Mesothelial cell of epicardium (in vitro differentiated cells): ENCODE measurements at regions not wholly inside any gene's neighbourhood (a gene's known extent, or its start where the extent isn't known, plus 50 kb on each side); places are given as distances from the start of the nearest gene placed in this dataset.

Source experiments
- DNase-seq, 2 experiments: peaks; one replicate each; pipeline ENCODE4 v3.0.0; 2021; ENCODE audit warnings: low spot score in 2 of 2; ENCODE audit not compliant: unreplicated experiment in 2 of 2
- H3K27ac Mint-ChIP-seq: 2 replicates; pipeline ENCODE4 v1.8.0; 2021; ENCODE audit warnings: mixed read lengths
- H3K27me3 Mint-ChIP-seq: 2 replicates; pipeline ENCODE4 v1.8.0; 2021; ENCODE audit warnings: low read depth, mixed read lengths
- H3K36me3 Mint-ChIP-seq: 2 replicates; pipeline ENCODE4 v1.8.0; 2021; ENCODE audit warnings: mixed read lengths
- H3K4me1 Mint-ChIP-seq: 2 replicates; pipeline ENCODE4 v1.8.0; 2021; ENCODE audit warnings: mixed read lengths
- H3K4me3 Mint-ChIP-seq: 2 replicates; pipeline ENCODE4 v1.8.0; 2021; ENCODE audit warnings: mild to moderate bottlenecking, moderate library complexity, mixed read lengths
- H3K9me3 Mint-ChIP-seq: 2 replicates; pipeline ENCODE4 v1.8.0; 2021; ENCODE audit warnings: mixed read lengths
- TF ChIP-seq, protein P1 (sequence below): fragments of 200-600 bp; sonication (generic); IDR thresholded peaks from one replicate; pipeline ENCODE4 v1.5.0; 2021; ENCODE audit warnings: antibody characterized with exemption; ENCODE audit not compliant: unreplicated experiment

DNA sequence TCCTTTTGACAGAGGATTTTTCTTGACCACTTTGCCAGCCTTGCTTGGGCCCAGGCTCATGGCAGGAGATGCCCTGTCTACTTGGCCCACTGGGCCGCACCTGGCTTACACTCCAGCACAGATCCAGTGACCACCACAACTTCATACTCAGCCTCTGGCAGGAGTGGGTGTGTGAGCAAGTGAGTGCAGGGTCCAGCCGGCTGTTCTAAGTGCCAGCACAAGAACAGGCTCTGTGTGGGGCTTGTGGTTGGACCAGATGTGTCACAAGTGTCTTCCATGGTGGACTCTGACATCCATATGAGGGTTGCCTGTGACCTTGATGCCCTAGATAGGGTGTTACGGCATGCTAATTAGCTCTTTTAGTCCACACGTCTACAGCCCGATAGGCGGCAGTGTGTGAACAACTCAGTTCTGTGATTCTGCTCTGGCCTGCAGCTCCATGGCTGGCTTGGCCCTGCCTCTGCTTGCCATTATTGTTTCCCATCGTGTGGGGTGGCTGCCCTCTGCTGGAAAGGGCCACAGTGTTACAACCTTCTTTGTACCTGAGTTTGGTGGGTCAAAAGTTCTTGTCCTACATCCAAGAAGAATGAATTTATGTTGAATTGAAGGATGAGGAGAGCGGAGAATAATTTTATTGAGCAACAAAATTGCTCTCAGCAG is 1089.1 kb downstream of the SLC6A15 start:
- DNase-seq: no peak
- TF ChIP-seq, protein P1, sequence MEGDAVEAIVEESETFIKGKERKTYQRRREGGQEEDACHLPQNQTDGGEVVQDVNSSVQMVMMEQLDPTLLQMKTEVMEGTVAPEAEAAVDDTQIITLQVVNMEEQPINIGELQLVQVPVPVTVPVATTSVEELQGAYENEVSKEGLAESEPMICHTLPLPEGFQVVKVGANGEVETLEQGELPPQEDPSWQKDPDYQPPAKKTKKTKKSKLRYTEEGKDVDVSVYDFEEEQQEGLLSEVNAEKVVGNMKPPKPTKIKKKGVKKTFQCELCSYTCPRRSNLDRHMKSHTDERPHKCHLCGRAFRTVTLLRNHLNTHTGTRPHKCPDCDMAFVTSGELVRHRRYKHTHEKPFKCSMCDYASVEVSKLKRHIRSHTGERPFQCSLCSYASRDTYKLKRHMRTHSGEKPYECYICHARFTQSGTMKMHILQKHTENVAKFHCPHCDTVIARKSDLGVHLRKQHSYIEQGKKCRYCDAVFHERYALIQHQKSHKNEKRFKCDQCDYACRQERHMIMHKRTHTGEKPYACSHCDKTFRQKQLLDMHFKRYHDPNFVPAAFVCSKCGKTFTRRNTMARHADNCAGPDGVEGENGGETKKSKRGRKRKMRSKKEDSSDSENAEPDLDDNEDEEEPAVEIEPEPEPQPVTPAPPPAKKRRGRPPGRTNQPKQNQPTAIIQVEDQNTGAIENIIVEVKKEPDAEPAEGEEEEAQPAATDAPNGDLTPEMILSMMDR: no peak
- H3K4me1 Mint-ChIP-seq: peaks cover 34% of the 10 kb centered on the region
- H3K4me3 Mint-ChIP-seq: no peak overlapping the region
- no peaks in the 10 kb centered on the region for H3K27me3 Mint-ChIP-seq
- peaks cover 19% of the 10 kb centered on the region for H3K9me3 Mint-ChIP-seq
- H3K36me3 Mint-ChIP-seq: peaks cover 4% of the 10 kb centered on the region
- H3K27ac Mint-ChIP-seq: no peak overlapping the region

DNA sequence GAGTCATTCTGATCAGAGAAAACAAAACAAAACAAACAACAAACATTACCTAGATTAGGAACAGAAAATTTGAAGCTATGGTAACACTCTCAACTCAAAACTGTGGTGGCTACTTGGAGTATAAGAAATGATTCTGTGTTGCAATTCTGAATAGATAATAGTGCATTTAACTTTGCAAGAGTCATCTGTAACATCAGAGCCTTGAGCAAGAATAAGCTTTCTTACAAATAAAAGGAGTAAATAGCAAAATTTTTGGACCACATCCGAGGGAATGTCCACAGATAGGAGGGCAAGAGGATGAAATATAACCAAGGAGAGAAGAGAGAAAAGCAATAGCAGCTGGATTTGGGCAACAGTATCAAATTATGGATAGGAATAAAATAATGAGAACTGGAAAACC is 1090.6 kb downstream of the SLC6A15 start:
- Mint-ChIP-seq H3K4me3 (no peak overlapping the region), H3K36me3 (peaks cover 4% of the 10 kb centered on the region), H3K27ac (no peak overlapping the region), H3K4me1 (peaks cover 37% of the 10 kb centered on the region), H3K27me3 (no peaks in the 10 kb centered on the region), H3K9me3 (peaks cover 19% of the 10 kb centered on the region)
- no peak for DNase-seq
- TF ChIP-seq, protein P1: no peak

DNA sequence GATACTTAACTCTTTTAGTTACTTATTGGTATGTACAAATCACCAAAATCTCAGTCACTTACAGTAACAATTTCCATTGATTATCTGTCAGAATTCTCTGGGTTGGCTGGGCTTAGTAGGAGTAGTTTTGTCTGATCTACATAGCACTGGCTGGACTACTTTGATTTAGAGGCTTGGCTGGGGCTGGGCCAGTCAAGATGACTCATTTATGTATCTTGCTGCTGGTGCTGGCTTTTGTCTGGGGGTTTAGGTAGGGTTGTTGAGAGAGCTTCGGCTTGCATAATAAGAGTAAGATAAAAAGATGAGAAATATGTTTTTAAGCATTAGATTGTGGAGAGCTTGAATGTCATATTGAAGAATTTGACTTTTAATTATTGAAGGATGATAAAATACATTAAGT is 1093.7 kb downstream of the SLC6A15 start:
- TF ChIP-seq, protein P1: no peak
- H3K4me1 Mint-ChIP-seq: peaks cover 37% of the 10 kb centered on the region
- DNase-seq: no peak
- no peaks in the 10 kb centered on the region for H3K27me3 Mint-ChIP-seq
- no peak overlapping the region for H3K4me3 Mint-ChIP-seq
- H3K27ac Mint-ChIP-seq: peak overlapping the region; percentile 51
- peaks cover 3% of the 10 kb centered on the region for H3K36me3 Mint-ChIP-seq
- peaks cover 3% of the 10 kb centered on the region for H3K9me3 Mint-ChIP-seq

DNA sequence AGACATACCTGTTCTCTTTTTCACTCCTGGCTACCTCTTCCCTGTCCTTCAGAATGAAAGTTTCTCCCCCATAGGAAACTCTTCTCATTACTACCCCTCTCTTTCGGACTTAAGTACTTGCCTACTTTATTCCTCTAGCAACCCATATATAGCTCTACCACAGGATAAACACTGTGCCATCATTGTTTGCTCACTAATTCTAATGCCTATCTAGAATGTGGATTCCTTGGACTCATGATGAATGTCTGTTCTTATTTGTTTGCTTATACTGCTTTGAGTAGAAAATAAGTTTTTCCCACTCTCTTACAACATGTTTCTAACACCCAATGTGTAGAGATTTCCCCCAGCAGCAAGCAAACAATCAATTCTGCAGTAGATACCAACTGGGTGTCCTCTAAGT is 1094.9 kb downstream of the SLC6A15 start:
- H3K4me3 Mint-ChIP-seq: no peak overlapping the region
- no peak for DNase-seq
- peaks cover 37% of the 10 kb centered on the region for H3K4me1 Mint-ChIP-seq
- H3K27ac Mint-ChIP-seq: no peak overlapping the region
- H3K27me3 Mint-ChIP-seq: no peaks in the 10 kb centered on the region
- no peaks in the 10 kb centered on the region for H3K9me3 Mint-ChIP-seq
- TF ChIP-seq, protein P1: no peak
- no peaks in the 10 kb centered on the region for H3K36me3 Mint-ChIP-seq

DNA sequence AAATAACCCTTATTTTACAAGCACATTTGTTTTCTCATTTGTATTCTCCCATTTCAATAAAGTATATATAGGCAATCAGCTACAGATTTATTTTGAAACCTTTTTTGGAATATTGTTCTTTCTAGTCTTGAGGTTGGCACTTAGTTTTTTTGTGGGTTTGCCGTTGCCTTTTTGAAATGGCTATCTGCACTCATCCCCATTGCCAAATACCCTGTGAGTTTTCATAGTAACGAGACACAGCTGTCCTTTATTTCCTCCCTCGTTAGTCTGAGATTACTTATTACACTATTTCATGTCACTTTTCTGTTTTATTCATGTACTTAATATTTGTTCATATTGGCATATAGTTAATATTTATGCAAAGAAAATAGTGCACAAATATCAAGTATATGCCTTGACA is 1104.0 kb downstream of the SLC6A15 start:
- TF ChIP-seq, protein P1: no peak
- peaks cover 3% of the 10 kb centered on the region for H3K9me3 Mint-ChIP-seq
- H3K27me3 Mint-ChIP-seq: no peaks in the 10 kb centered on the region
- H3K27ac Mint-ChIP-seq: no peak overlapping the region
- H3K4me3 Mint-ChIP-seq: no peak overlapping the region
- peaks cover 6% of the 10 kb centered on the region for H3K4me1 Mint-ChIP-seq
- DNase-seq: no peak
- no peaks in the 10 kb centered on the region for H3K36me3 Mint-ChIP-seq

DNA sequence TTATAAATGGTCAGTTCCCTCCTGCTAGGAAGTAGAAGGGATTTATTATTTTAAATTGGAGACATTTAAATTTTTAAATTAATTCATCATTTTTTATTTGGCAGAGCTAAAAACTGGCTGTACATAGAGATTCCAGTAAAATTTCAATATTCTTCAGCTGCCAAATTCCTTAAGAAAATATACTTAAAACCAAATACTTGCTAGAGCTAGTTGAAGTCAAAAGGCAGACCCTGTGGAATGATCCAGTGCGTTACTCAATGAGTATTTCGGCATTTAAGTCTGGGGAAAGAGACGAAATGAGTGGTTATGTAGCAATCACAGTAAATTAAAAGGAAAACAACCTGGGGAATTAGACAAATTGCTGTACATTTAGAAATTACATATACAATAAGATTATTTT is 1104.7 kb downstream of the SLC6A15 start:
- no peak for DNase-seq
- Mint-ChIP-seq H3K27me3 (no peaks in the 10 kb centered on the region), H3K36me3 (no peaks in the 10 kb centered on the region), H3K9me3 (peaks cover 3% of the 10 kb centered on the region), H3K4me3 (no peak overlapping the region), H3K27ac (no peak overlapping the region), H3K4me1 (peaks cover 6% of the 10 kb centered on the region)
- TF ChIP-seq, protein P1: no peak
